K562 (cell line): ENCODE measurements at regions not wholly inside any gene's neighbourhood (a gene's known extent, or its start where the extent isn't known, plus 50 kb on each side); places are given as distances from the start of the nearest gene placed in this dataset.

Source experiments
- ATAC-seq: fragments of 200-7000 bp; cut with Tn5 transposase; 3 replicates; pipeline ENCODE4 v1.9.1; 2020; ENCODE audit warnings: moderate library complexity
- BruUV-seq: library from RNA; stranded (reverse); fragments of 400-500 nt; replicated peaks from 2 replicates; lab custom pipeline; 2021; lab: Mats Ljungman, UMichigan
- CTCF ChIA-PET: fragments of 300-600 bp; formaldehyde crosslinking; extraction: SDS; loops from one replicate; lab custom pipeline; 2021; ENCODE audit warnings: low intra/inter-chr PET ratio; lab: Yijun Ruan, JAX
- POLR2A ChIA-PET: fragments of 300-600, 350-650 bp; sonication (Branson Sonifier 250); formaldehyde crosslinking; extraction: SDS; loops from one replicate; lab custom pipeline; 2021; ENCODE audit warnings: antibody characterized with exemption, inconsistent platforms; lab: Yijun Ruan, JAX
- DNase-seq, 4 experiments: peaks; one replicate each; pipeline versions ENCODE4 v3.0.0 to v3.0.0-alpha.2; 2011 to 2018; ENCODE audit warnings: low spot score in 3 of 4, mixed read lengths in 3 of 4; ENCODE audit errors: extremely low read depth in 1 of 4
- FAIRE-seq: peaks from 2 replicates; lab custom pipeline; 2011; peaks lifted over from hg19 to GRCh38; lab: Jason Lieb, UNC
- H2AFZ ChIP-seq: 2 replicates; pipeline ENCODE4 v1.6.0; 2011; ENCODE audit warnings: low read depth, low read length, control low read depth, inconsistent platforms
- H3K27ac ChIP-seq: fragments of 200-600 bp; 3 replicates; pipeline ENCODE4 v1.8.0; 2011; ENCODE audit warnings: low read depth, mild to moderate bottlenecking, control low read depth, inconsistent platforms, low read length, moderate library complexity, mixed read lengths; ENCODE audit errors: extremely low read depth
- H3K27me3 ChIP-seq, 2 experiments: fragments of 300-600 bp in 1 of 2; 2 replicates in 1 of 2; 3 replicates in 1 of 2; pipeline versions ENCODE4 v1.6.0 to v1.8.0; 2011; ENCODE audit warnings: inconsistent platforms in 2 of 2, low read length in 2 of 2, mild to moderate bottlenecking in 1 of 2, mixed read lengths in 1 of 2, moderate library complexity in 1 of 2; ENCODE audit not compliant: control insufficient read depth in 2 of 2, insufficient read depth in 2 of 2
- H3K36me3 ChIP-seq: fragments of 300-600 bp; 3 replicates; pipeline ENCODE4 v1.8.0; 2011; ENCODE audit warnings: mild to moderate bottlenecking, low read length, inconsistent platforms; ENCODE audit not compliant: control insufficient read depth, insufficient read depth
- H3K4me1 ChIP-seq, 2 experiments: fragments of 200-600 bp in 1 of 2; replicated peaks in 1 of 2; 2 replicates in 1 of 2; 3 replicates in 1 of 2; pipeline versions ENCODE4 v1.5.1 to v1.8.0; 2011; ENCODE audit warnings: inconsistent platforms in 2 of 2, low read length in 2 of 2, mild to moderate bottlenecking in 1 of 2, mixed read lengths in 1 of 2, moderate library complexity in 1 of 2; ENCODE audit not compliant: control insufficient read depth in 2 of 2, insufficient read depth in 2 of 2
- H3K4me2 ChIP-seq: 2 replicates; pipeline ENCODE4 v1.6.1; 2011; ENCODE audit warnings: low read length, control low read depth, inconsistent platforms, mixed read lengths; ENCODE audit not compliant: insufficient read depth
- H3K4me3 ChIP-seq: fragments of 200-600 bp; sonication (generic), shearing (Covaris generic); 2 replicates; pipeline ENCODE4 v1.5.1; 2016; ENCODE audit warnings: control low read depth, inconsistent platforms
- H3K79me2 ChIP-seq: fragments of 200-600 bp; 3 replicates; pipeline ENCODE4 v1.8.0; 2011; ENCODE audit warnings: low read length, inconsistent platforms; ENCODE audit not compliant: control insufficient read depth, insufficient read depth
- H3K9ac ChIP-seq, 2 experiments: 2 replicates each; pipeline versions ENCODE4 v1.6.0 to v1.6.1; 2011; ENCODE audit warnings: low read depth in 2 of 2, low read length in 2 of 2, control low read depth in 1 of 2, inconsistent platforms in 1 of 2, mild to moderate bottlenecking in 1 of 2, mixed read lengths in 1 of 2; ENCODE audit not compliant: insufficient read depth in 1 of 2
- H3K9me1 ChIP-seq: one replicate; pipeline ENCODE4 v1.6.0; 2011; ENCODE audit warnings: inconsistent platforms, mild to moderate bottlenecking, low read length, moderate library complexity; ENCODE audit not compliant: control insufficient read depth, insufficient read depth
- H3K9me3 ChIP-seq: replicated peaks from 2 replicates; pipeline ENCODE4 v1.5.1; 2011; ENCODE audit warnings: low read depth, low read length, inconsistent platforms; ENCODE audit not compliant: control insufficient read depth, insufficient read depth
- H4K20me1 ChIP-seq: replicated peaks from 2 replicates; pipeline ENCODE4 v1.6.1; 2011; ENCODE audit warnings: low read length, inconsistent platforms, mixed read lengths; ENCODE audit not compliant: control insufficient read depth, insufficient read depth
- AFF4 ChIP-seq: sonication (generic); formaldehyde crosslinking; IDR thresholded peaks from 2 replicates; pipeline ENCODE4 v1.8.0; 2023; ENCODE audit warnings: mild to moderate bottlenecking, missing genetic modification reagents
- GTF2B ChIP-seq: IDR thresholded peaks from 2 replicates; pipeline ENCODE4 v1.6.1; 2011; ENCODE audit not compliant: insufficient read length; ENCODE audit errors: extremely low read depth
- HNRNPK ChIP-seq: fragments of 200-400 bp; formaldehyde crosslinking; IDR thresholded peaks from one replicate; pipeline ENCODE4 v1.6.1; 2018; ENCODE audit warnings: mild to moderate bottlenecking, low read depth, low read length; ENCODE audit not compliant: poor library complexity, severe bottlenecking
- KLF10 ChIP-seq: fragments of 250-450 bp; sonication (Bioruptor Pico); IDR thresholded peaks from 2 replicates; pipeline ENCODE4 v1.6.1; 2021; ENCODE audit warnings: matching md5 sums
- L3MBTL2 ChIP-seq: fragments of 450-650 bp; IDR thresholded peaks from 2 replicates; pipeline ENCODE4 v1.6.1; 2016; ENCODE audit warnings: mild to moderate bottlenecking, moderate library complexity
- LARP7 ChIP-seq: fragments of 450-650 bp; IDR thresholded peaks from 2 replicates; pipeline ENCODE4 v1.6.1; 2016
- RB1 ChIP-seq: fragments of 450-650 bp; IDR thresholded peaks from 2 replicates; pipeline ENCODE4 v1.6.1; 2017; ENCODE audit warnings: low read depth, mild to moderate bottlenecking
- SOX6 ChIP-seq: fragments of 450-650 bp; IDR thresholded peaks from 2 replicates; pipeline ENCODE4 v1.6.1; 2014; ENCODE audit warnings: mild to moderate bottlenecking
- SRSF9 ChIP-seq: fragments of 200-400 bp; formaldehyde crosslinking; IDR thresholded peaks from 2 replicates; pipeline ENCODE4 v1.6.1; 2017; ENCODE audit warnings: low read depth, low read length, borderline replicate concordance
- TARDBP ChIP-seq: fragments of 450-650 bp; IDR thresholded peaks from 2 replicates; pipeline ENCODE4 v1.6.1; 2016
- TCF15 ChIP-seq: fragments of 250-450 bp; sonication (Bioruptor Pico); IDR thresholded peaks from 2 replicates; pipeline ENCODE4 v1.8.0; 2022; ENCODE audit warnings: moderate library complexity, mild to moderate bottlenecking, inconsistent platforms
- TEAD1 ChIP-seq, 2 experiments: fragments of 450-650 bp in 1 of 2; sonication (generic) in 1 of 2; formaldehyde crosslinking; IDR thresholded peaks; 2 replicates each; pipeline versions ENCODE4 v1.4.0 to v1.8.0; 2020 to 2022; ENCODE audit warnings: mild to moderate bottlenecking in 2 of 2, missing genetic modification reagents in 1 of 2
- ZNF23 ChIP-seq: fragments of 250-450 bp; sonication (Bioruptor Pico); IDR thresholded peaks from 2 replicates; pipeline ENCODE4 v1.4.0; 2020; ENCODE audit warnings: mild to moderate bottlenecking
- ZNF436 ChIP-seq: fragments of 250-450, 450-650 bp; sonication (Bioruptor Pico); formaldehyde crosslinking; IDR thresholded peaks from 2 replicates; pipeline ENCODE4 v1.7.0; 2020; ENCODE audit warnings: mild to moderate bottlenecking
- WGBS: fragments of 100-300 bp; shearing (Covaris generic); methylation state at CpG from one replicate; pipeline ENCODE4 v1.1.6; 2016; ENCODE audit warnings: low coverage, mixed read lengths; ENCODE audit not compliant: insufficient coverage; ENCODE audit errors: missing lambda C conversion rate; 5-methylcytosine and 5-hydroxymethylcytosine counted together
- in situ Hi-C: fragments of 300-500 bp; cut with MboI; formaldehyde crosslinking; loops from 4 replicates; pipeline ENCODE4 v1.15.0; 2018; ENCODE audit warnings: inconsistent platforms, mixed read lengths
- intact Hi-C: fragments of 100-400 bp; cut with micrococcal nuclease; formaldehyde crosslinking; loops from 2 replicates; pipeline ENCODE4 v1.14.2; 2022
- TF ChIP-seq, protein P1 (sequence below): sonication (generic); formaldehyde crosslinking; IDR thresholded peaks from 2 replicates; pipeline ENCODE4 v1.4.0; 2020; ENCODE audit warnings: mild to moderate bottlenecking, missing genetic modification reagents
- TF ChIP-seq, protein P2 (sequence below): fragments of 250-450 bp; sonication (Bioruptor Pico); IDR thresholded peaks from 2 replicates; pipeline ENCODE4 v1.8.0; 2022; ENCODE audit warnings: inconsistent platforms, mild to moderate bottlenecking, moderate library complexity, borderline replicate concordance

DNA sequence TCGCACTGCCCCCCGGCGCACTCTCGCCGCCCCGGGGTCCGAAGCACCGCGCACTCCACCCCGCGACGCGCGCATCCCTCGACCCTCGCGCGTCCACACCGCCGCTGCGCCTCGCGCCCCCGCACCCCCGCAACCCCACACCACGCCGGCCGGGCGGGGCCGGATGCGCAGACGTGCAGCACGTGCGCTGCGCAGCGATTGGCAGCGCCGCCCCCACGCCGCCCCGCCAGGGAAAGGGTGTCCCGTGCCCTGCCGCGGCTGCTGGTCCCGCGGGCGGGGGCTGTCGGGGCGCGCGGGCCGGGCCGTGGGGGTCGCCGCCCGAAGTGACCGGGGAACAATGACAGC lies 53.7 kb upstream of the KDM7A start:
- in situ Hi-C loops (no loop called here), intact Hi-C loops (no loop called here)
- WGBS: 58% methylated on average over 14 of the region's 57 CpGs
- Histone ChIP-seq H2AFZ (peak overlapping the region; percentile 90), H3K79me2 (no peaks in the 10 kb centered on the region), H3K4me3 (peak overlapping the region; percentile 38), H3K4me1 (peaks cover 10 to 30% of the 10 kb centered on the region in 2 experiments; a peak in 4 of 5 replicates), H4K20me1 (no peaks in the 10 kb centered on the region), H3K27ac (no peak overlapping the region), H3K9me3 (no peaks in the 10 kb centered on the region), H3K9ac (peak overlapping the region; percentile 29 to 74; a peak in 3 of 4 replicates), H3K27me3 (no peaks in the 10 kb centered on the region), H3K9me1 (no peaks in the 10 kb centered on the region), H3K4me2 (peak overlapping the region; percentile 83), H3K36me3 (no peaks in the 10 kb centered on the region)
- ATAC-seq (peak; percentile 24), FAIRE-seq (no peak), DNase-seq (peak in 2 of 4 experiments; percentile 81 to 83)
- BruUV-seq: no TSS peak
- ChIA-PET CTCF (no interaction called here), POLR2A (interaction anchor here (1.2 kb wide), 1 partner anchor 53 kb away, joined by 3 read pairs; the partner anchor contains the start of gene KDM7A)
- TF ChIP-seq ZNF436 (CRISPR knock-in tag) (no peak), GTF2B (no peak), RB1 (0 out of 2 replicates have a peak, but pooled peaks have one; percentile 16), L3MBTL2 (peak; percentile 51; the same call in 1 of the 2 replicates), TEAD1 (CRISPR knock-in tag; IDR thresholded peaks at IDR 0.05) (no peak), TARDBP (no peak), KLF10 (CRISPR knock-in tag) (no peak), AFF4 (CRISPR knock-in tag) (no peak), ZNF23 (CRISPR knock-in tag) (no peak), HNRNPK (no peak), SOX6 (no peak), TCF15 (CRISPR knock-in tag) (no peak), LARP7 (no peak), SRSF9 (no peak)
- TF ChIP-seq, protein P1, sequence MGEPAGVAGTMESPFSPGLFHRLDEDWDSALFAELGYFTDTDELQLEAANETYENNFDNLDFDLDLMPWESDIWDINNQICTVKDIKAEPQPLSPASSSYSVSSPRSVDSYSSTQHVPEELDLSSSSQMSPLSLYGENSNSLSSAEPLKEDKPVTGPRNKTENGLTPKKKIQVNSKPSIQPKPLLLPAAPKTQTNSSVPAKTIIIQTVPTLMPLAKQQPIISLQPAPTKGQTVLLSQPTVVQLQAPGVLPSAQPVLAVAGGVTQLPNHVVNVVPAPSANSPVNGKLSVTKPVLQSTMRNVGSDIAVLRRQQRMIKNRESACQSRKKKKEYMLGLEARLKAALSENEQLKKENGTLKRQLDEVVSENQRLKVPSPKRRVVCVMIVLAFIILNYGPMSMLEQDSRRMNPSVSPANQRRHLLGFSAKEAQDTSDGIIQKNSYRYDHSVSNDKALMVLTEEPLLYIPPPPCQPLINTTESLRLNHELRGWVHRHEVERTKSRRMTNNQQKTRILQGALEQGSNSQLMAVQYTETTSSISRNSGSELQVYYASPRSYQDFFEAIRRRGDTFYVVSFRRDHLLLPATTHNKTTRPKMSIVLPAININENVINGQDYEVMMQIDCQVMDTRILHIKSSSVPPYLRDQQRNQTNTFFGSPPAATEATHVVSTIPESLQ: no peak
- TF ChIP-seq, protein P2, sequence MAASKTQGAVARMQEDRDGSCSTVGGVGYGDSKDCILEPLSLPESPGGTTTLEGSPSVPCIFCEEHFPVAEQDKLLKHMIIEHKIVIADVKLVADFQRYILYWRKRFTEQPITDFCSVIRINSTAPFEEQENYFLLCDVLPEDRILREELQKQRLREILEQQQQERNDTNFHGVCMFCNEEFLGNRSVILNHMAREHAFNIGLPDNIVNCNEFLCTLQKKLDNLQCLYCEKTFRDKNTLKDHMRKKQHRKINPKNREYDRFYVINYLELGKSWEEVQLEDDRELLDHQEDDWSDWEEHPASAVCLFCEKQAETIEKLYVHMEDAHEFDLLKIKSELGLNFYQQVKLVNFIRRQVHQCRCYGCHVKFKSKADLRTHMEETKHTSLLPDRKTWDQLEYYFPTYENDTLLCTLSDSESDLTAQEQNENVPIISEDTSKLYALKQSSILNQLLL: no peak
